ENCODE measurements at regions not wholly inside any gene's neighbourhood (a gene's known extent, or its start where the extent isn't known, plus 50 kb on each side); places are given as distances from the start of the nearest gene placed in this dataset.

DNA sequence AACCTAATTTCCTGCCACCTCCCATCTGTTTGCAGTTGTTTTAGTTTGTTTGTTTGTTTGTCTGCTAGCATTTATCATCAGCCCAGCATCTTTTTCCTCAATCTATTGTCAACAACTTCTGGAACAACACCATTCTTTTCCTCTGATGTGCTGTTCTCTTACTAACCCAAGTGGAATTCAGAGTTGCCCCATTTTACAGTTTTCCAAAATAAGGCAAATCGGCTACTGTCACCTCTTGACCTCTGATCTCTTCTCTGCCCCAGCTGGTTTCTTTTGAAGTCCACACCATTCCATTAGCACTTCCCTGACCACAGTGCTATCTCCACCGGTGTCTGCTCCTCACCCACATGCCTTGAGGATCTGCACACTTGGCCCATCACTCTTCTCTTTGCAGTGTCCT is 102.4 kb downstream of the EFNB2 start:
- H3K4me1 Mint-ChIP-seq: no peaks in the 10 kb centered on the region
- H3K4me3 Mint-ChIP-seq: no peak overlapping the region
- H3K27ac Mint-ChIP-seq: no peak overlapping the region
- no peaks in the 10 kb centered on the region for H3K9me3 Mint-ChIP-seq
- peaks cover 19% of the 10 kb centered on the region for H3K27me3 Mint-ChIP-seq (ENCODE audit: low read depth)
- no peaks in the 10 kb centered on the region for H3K36me3 Mint-ChIP-seq (ENCODE audit: low read depth)
- TF ChIP-seq CTCF (IDR thresholded peaks at IDR 0.05; ENCODE audit: unreplicated experiment in 3 of 3): no peak

DNA sequence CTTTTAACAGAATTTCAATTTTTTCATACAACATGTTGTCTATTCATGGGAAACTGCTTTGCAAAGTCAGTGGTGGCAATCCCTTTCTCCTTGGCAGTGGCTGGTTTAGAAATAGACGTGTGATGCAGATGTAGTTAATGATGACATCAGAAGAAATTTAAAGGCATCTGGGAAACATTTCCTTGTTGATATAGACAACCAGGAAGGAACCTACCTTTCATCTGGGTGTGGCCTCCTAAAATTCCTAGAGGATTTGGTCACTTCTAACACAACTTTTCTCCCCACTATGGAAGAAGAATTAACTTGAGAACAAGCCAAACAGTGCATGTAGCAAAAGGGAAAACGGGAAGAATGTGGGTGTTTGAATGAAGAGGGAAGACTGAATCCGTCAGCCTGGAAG is 102.8 kb downstream of the EFNB2 start:
- H3K4me3 Mint-ChIP-seq: no peak overlapping the region
- no peak overlapping the region for H3K27ac Mint-ChIP-seq
- H3K4me1 Mint-ChIP-seq: no peaks in the 10 kb centered on the region
- no peaks in the 10 kb centered on the region for H3K36me3 Mint-ChIP-seq (ENCODE audit: low read depth)
- no peak for TF ChIP-seq CTCF (IDR thresholded peaks at IDR 0.05; ENCODE audit: unreplicated experiment in 3 of 3)
- H3K9me3 Mint-ChIP-seq: no peaks in the 10 kb centered on the region
- peaks cover 19% of the 10 kb centered on the region for H3K27me3 Mint-ChIP-seq (ENCODE audit: low read depth)

GRCh38 chr13:106426909-106427308 is 108.6 kb downstream of the EFNB2 start:
- H3K4me3 Mint-ChIP-seq: no peak overlapping the region
- H3K4me1 Mint-ChIP-seq: no peaks in the 10 kb centered on the region
- H3K27me3 Mint-ChIP-seq (ENCODE audit: low read depth): peaks cover 16% of the 10 kb centered on the region
- TF ChIP-seq CTCF (IDR thresholded peaks at IDR 0.05; ENCODE audit: unreplicated experiment in 3 of 3): no peak
- H3K9me3 Mint-ChIP-seq: no peaks in the 10 kb centered on the region
- H3K36me3 Mint-ChIP-seq (ENCODE audit: low read depth): no peaks in the 10 kb centered on the region
- H3K27ac Mint-ChIP-seq: no peak overlapping the region

DNA sequence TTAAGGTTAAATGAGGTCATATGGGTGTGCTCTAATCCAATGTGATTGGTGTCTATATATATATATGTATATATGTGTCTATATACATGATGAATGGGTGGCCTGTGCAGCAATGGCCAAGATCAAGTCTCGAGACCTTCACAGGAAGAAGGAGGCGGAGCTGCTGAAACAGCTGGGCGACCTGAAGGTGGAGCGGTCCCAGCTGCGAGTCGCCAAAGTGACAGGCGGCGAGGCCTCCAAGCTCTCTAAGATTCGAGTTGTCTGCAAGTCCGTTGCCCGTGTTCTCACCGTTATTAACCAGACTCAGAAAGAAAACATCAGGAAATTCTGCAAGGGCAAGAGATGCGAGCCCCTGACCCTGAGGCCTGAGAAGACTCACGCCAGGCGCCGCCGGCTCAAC is 109.8 kb downstream of the EFNB2 start:
- H3K9me3 Mint-ChIP-seq: no peaks in the 10 kb centered on the region
- H3K27me3 Mint-ChIP-seq (ENCODE audit: low read depth): peaks cover 5% of the 10 kb centered on the region
- no peak overlapping the region for H3K4me3 Mint-ChIP-seq
- no peak for TF ChIP-seq CTCF (IDR thresholded peaks at IDR 0.05; ENCODE audit: unreplicated experiment in 3 of 3)
- H3K27ac Mint-ChIP-seq: no peak overlapping the region
- no peaks in the 10 kb centered on the region for H3K36me3 Mint-ChIP-seq (ENCODE audit: low read depth)
- no peaks in the 10 kb centered on the region for H3K4me1 Mint-ChIP-seq

DNA sequence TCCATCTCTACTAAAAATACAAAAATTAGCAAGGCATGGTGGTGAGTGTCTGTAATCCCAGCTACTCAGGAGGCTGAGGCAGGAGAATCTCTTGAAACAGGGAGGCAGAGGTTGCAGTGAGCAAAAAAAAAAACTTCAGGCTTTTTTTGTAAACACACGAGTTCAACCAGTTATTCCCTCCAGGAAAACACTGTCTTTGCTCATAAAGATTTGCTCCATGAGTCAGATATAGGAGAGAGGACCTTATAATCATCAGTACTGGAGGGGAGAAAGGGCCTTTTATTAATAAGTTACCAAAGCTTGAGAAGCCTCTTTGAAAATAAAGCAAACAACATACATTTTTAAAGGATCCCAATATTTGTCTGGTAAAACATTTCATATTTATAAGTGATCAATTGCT is 110.7 kb downstream of the EFNB2 start:
- peaks cover 5% of the 10 kb centered on the region for H3K27me3 Mint-ChIP-seq (ENCODE audit: low read depth)
- no peak overlapping the region for H3K27ac Mint-ChIP-seq
- H3K4me3 Mint-ChIP-seq: no peak overlapping the region
- TF ChIP-seq CTCF (IDR thresholded peaks at IDR 0.05; ENCODE audit: unreplicated experiment in 3 of 3): no peak
- H3K36me3 Mint-ChIP-seq (ENCODE audit: low read depth): no peaks in the 10 kb centered on the region
- H3K4me1 Mint-ChIP-seq: no peaks in the 10 kb centered on the region
- H3K9me3 Mint-ChIP-seq: no peaks in the 10 kb centered on the region

DNA sequence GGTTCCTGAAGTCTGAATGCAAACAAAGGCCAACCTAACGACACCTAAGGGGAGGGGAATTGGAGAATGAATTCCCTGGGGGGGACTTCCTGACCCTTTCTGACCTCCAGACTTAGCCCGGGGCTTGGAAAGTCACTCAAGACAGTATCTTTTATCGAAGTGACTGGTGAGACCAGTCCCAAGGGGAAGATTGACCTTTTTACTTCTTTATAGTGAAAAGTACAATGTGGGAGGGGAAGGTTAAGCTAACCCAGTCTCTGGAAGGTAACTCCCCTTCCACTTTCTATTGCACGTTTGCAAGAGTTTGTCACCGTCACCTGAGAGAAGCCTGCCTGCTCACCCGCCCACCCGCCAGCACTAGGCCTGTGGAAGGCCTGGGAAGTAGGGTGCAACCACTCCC is 111.9 kb downstream of the EFNB2 start:
- no peak overlapping the region for H3K4me3 Mint-ChIP-seq
- no peaks in the 10 kb centered on the region for H3K9me3 Mint-ChIP-seq
- H3K36me3 Mint-ChIP-seq (ENCODE audit: low read depth): no peaks in the 10 kb centered on the region
- H3K27me3 Mint-ChIP-seq (ENCODE audit: low read depth): peaks cover 5% of the 10 kb centered on the region
- no peak overlapping the region for H3K27ac Mint-ChIP-seq
- TF ChIP-seq CTCF (IDR thresholded peaks at IDR 0.05; ENCODE audit: unreplicated experiment in 3 of 3): no peak
- H3K4me1 Mint-ChIP-seq: no peaks in the 10 kb centered on the region
